OCI-LY3 (cell line): ENCODE measurements at regions not wholly inside any gene's neighbourhood (a gene's known extent, or its start where the extent isn't known, plus 50 kb on each side); places are given as distances from the start of the nearest gene placed in this dataset.
"Not testable (repeated sequence)": the region's sequence is repeated elsewhere in the genome, so short reads cannot be mapped to it uniquely, and the experiment has no call there.

Experiments used
- H2AFZ ChIP-seq: fragments of 200-600, 300-600 bp; shearing (Covaris generic); 2 replicates; pipeline ENCODE4 v1.6.0; 2014; ENCODE audit warnings: antibody characterized with exemption, low read depth, low read length
- H3K27ac ChIP-seq: fragments of 200-600, 300-600 bp; sonication (generic); 2 replicates; pipeline ENCODE4 v1.5.1; 2014; ENCODE audit warnings: mild to moderate bottlenecking, low read length, moderate library complexity, mixed read lengths
- H3K27me3 ChIP-seq: fragments of 200-600, 300-600 bp; sonication (generic); 2 replicates; pipeline ENCODE4 v1.6.1; 2014; ENCODE audit warnings: low read depth, low read length, mixed read lengths
- H3K36me3 ChIP-seq: fragments of 200-600, 300-600 bp; sonication (generic); replicated peaks from 2 replicates; pipeline ENCODE3; 2014; ENCODE audit warnings: low read depth, low read length, mixed read lengths
- H3K4me1 ChIP-seq: fragments of 300-600, 200-600 bp; sonication (generic); 2 replicates; pipeline ENCODE4 v1.6.1; 2014; ENCODE audit warnings: low read length, mixed read lengths
- H3K4me2 ChIP-seq: fragments of 200-600, 300-600 bp; sonication (generic); 2 replicates; pipeline ENCODE4 v1.6.1; 2014; ENCODE audit warnings: low read length, mixed read lengths
- H3K4me3 ChIP-seq: fragments of 300-600, 200-600 bp; sonication (generic); 2 replicates; pipeline ENCODE4 v1.5.1; 2014; ENCODE audit warnings: antibody characterized with exemption, mild to moderate bottlenecking, low read length, moderate library complexity
- H3K79me2 ChIP-seq: fragments of 300-600, 200-600 bp; shearing (Covaris generic); 2 replicates; pipeline ENCODE4 v1.6.1; 2014; ENCODE audit warnings: mild to moderate bottlenecking, low read length, mixed read lengths
- H3K9ac ChIP-seq: fragments of 300-600, 200-600 bp; shearing (Covaris generic); 2 replicates; pipeline ENCODE4 v1.6.0; 2014; ENCODE audit warnings: mild to moderate bottlenecking, low read length, moderate library complexity
- H3K9me3 ChIP-seq: fragments of 200-600, 300-600 bp; shearing (Covaris generic); 2 replicates; pipeline ENCODE4 v1.6.1; 2014; ENCODE audit warnings: low read length, mixed read lengths; ENCODE audit not compliant: insufficient read depth
- H4K20me1 ChIP-seq: fragments of 200-600, 300-600 bp; sonication (generic); 2 replicates; pipeline ENCODE4 v1.6.1; 2016; ENCODE audit warnings: low read length, mixed read lengths; ENCODE audit not compliant: insufficient read depth
- CTCF ChIP-seq: fragments of 200-600, 300-600 bp; sonication (generic); IDR thresholded peaks from 2 replicates; pipeline ENCODE4 v1.5.1; 2014; ENCODE audit warnings: antibody characterized with exemption, low read length, low read depth
- EZH2phosphoT487 ChIP-seq: fragments of 200-600 bp; shearing (Covaris generic); IDR thresholded peaks from 2 replicates; pipeline ENCODE4 v1.6.1; 2018; ENCODE audit warnings: antibody characterized with exemption, mixed run types, low read depth

GRCh38 chr9:83191154-83191553, 128.2 kb upstream of the RASEF start:
- Histone ChIP-seq H3K27me3 (no peaks in the 10 kb centered on the region), H3K79me2 (no peaks in the 10 kb centered on the region), H3K4me1 (peaks cover 37% of the 10 kb centered on the region), H2AFZ (no peak overlapping the region), H3K9ac (no peak overlapping the region), H3K4me3 (no peak overlapping the region), H3K36me3 (peaks cover 22% of the 10 kb centered on the region), H3K27ac (no peak overlapping the region), H3K9me3 (peaks cover 6% of the 10 kb centered on the region; the same call in 1 of the 2 replicates), H3K4me2 (no peak overlapping the region), H4K20me1 (no peaks in the 10 kb centered on the region)
- TF ChIP-seq CTCF (no peak), EZH2phosphoT487 (no peak)

DNA sequence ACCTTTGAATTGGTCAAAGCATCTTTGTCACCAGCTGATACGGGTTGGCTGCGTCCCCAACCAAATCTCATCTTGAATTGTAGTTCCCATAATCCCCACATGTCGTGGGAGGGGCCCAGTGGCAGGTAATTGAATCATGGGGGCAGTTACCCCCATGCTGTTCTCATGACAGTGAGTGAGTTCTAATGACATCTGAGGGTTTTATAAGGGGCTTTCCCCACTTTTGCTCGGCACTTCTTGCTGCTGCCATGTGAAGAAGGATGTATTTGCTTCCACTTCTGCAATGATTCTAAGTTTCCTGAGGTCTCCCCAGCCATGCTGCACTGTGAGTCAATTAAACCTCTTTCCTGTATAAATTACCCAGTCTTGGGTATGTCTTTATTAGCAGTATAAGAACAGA, 126.1 kb upstream of the RASEF start:
- H4K20me1 ChIP-seq, H3K9me3 ChIP-seq, H3K27me3 ChIP-seq, H3K79me2 ChIP-seq: not testable (repeated sequence)
- H2AFZ ChIP-seq = peak overlapping the region; percentile 64
- H3K36me3 ChIP-seq = peaks cover 22% of the 10 kb centered on the region
- H3K4me1 ChIP-seq = peaks cover 56% of the 10 kb centered on the region
- peak overlapping the region; percentile 57; the same call in 1 of the 2 replicates for H3K9ac ChIP-seq
- peak overlapping the region; percentile 52 for H3K4me3 ChIP-seq
- peak overlapping the region; percentile 91 for H3K27ac ChIP-seq
- peak overlapping the region; percentile 60 for H3K4me2 ChIP-seq

GRCh38 chr9:83188277-83188676, 125.3 kb upstream of the RASEF start:
- no peak for TF ChIP-seq EZH2phosphoT487
- TF ChIP-seq CTCF = no peak
- H3K27ac ChIP-seq = peak overlapping the region; percentile 91
- peak overlapping the region; percentile 60 for H3K4me2 ChIP-seq
- peak overlapping the region; percentile 57 for H3K9ac ChIP-seq
- no peaks in the 10 kb centered on the region for H4K20me1 ChIP-seq
- H3K79me2 ChIP-seq = no peaks in the 10 kb centered on the region
- peaks cover 64% of the 10 kb centered on the region for H3K4me1 ChIP-seq
- peaks cover 6% of the 10 kb centered on the region; the same call in 1 of the 2 replicates for H3K9me3 ChIP-seq
- H2AFZ ChIP-seq = peak overlapping the region; percentile 64
- no peaks in the 10 kb centered on the region for H3K27me3 ChIP-seq
- H3K36me3 ChIP-seq = peaks cover 22% of the 10 kb centered on the region
- H3K4me3 ChIP-seq = peak overlapping the region; percentile 52

DNA sequence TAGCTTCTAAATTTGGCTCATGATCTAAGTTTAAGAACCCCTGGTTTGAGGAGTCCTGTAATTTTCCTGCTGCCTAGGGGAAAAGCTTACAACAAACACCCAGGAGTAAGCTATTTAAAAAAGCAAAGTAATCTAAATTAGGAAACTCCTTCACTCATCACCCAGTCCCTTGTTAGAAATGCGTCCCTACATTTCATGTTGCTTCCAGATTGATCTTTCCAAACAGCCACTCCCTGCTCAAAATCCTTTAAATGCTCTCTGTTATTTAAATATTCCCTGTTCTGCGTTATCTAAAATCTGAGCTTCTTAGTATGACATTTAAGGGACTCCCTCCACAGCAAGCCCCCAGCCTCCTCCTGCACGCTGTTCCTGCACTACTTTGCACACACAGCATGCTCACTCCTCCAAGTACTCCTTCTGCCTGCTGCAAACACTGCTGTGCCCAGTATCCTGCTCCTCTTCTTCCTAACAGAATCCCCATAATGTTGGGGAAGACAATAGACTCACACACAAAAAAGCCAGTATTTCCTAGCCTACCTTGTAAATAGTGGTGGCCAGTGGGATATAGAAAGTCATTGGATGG, 123.3 kb upstream of the RASEF start:
- Histone ChIP-seq H3K9ac (peak overlapping the region; percentile 58), H3K36me3 (peaks cover 20% of the 10 kb centered on the region), H3K4me1 (peaks cover 65% of the 10 kb centered on the region), H4K20me1 (no peaks in the 10 kb centered on the region), H3K27ac (0 out of 2 replicates have a peak overlapping the region, but pooled peaks have one; percentile 36), H3K9me3 (peaks cover 5% of the 10 kb centered on the region; the same call in 1 of the 2 replicates), H3K4me2 (peak overlapping the region; percentile 74), H3K79me2 (no peaks in the 10 kb centered on the region), H3K27me3 (no peaks in the 10 kb centered on the region), H3K4me3 (peak overlapping the region; percentile 58), H2AFZ (peak overlapping the region; percentile 98)
- TF ChIP-seq EZH2phosphoT487 (no peak), CTCF (no peak)
